Natural killer cell (primary cell): ENCODE measurements at regions not wholly inside any gene's neighbourhood (a gene's known extent, or its start where the extent isn't known, plus 50 kb on each side); places are given as distances from the start of the nearest gene placed in this dataset.

Experiments used
- ATAC-seq, 3 donors: fragments of 150-1000 bp in 2 of 3; fragments of 200-7000 bp in 1 of 3; cut with Tn5 transposase; 1 replicate in 1 of 3; 2 replicates in 2 of 3; pipeline ENCODE4 v1.10.0; 2021; ENCODE audit warnings: mild to moderate bottlenecking in 2 of 3, moderate library complexity in 2 of 3
- DNase-seq, 2 donors: peaks; one replicate each; pipeline versions ENCODE4 v3.0.0 to v3.0.0-alpha.2; 2013 to 2021; ENCODE audit warnings: mixed read lengths in 1 of 2
- H3K27ac ChIP-seq: one replicate; pipeline ENCODE4 v1.5.1; 2013; ENCODE audit warnings: mild to moderate bottlenecking, low read length
- H3K27me3 ChIP-seq: one replicate; pipeline ENCODE4 v1.6.1; 2013; ENCODE audit warnings: low read length; ENCODE audit not compliant: control insufficient read depth, insufficient read depth
- H3K36me3 ChIP-seq: one replicate; pipeline ENCODE4 v1.6.1; 2013; ENCODE audit warnings: low read length; ENCODE audit not compliant: control insufficient read depth, insufficient read depth
- H3K4me1 ChIP-seq: one replicate; pipeline ENCODE4 v1.6.1; 2013; ENCODE audit warnings: low read length; ENCODE audit not compliant: control insufficient read depth, insufficient read depth
- H3K4me3 ChIP-seq: one replicate; pipeline ENCODE4 v1.5.1; 2013; ENCODE audit warnings: low read length
- H3K9me3 ChIP-seq: one replicate; pipeline ENCODE4 v1.6.1; 2013; ENCODE audit warnings: low read length; ENCODE audit not compliant: control insufficient read depth, insufficient read depth
- H3K27ac Mint-ChIP-seq, 2 donors: one replicate each; pipeline ENCODE4 v1.8.0; 2022; ENCODE audit warnings: mild to moderate bottlenecking in 2 of 2, mixed read lengths in 2 of 2, moderate library complexity in 1 of 2
- H3K27me3 Mint-ChIP-seq, 2 donors: one replicate each; pipeline ENCODE4 v1.8.0; 2022; ENCODE audit warnings: low read depth in 2 of 2, mixed read lengths in 2 of 2
- H3K36me3 Mint-ChIP-seq: one replicate; pipeline ENCODE4 v1.8.0; 2022; ENCODE audit warnings: mixed read lengths
- H3K4me1 Mint-ChIP-seq, 2 donors: one replicate each; pipeline ENCODE4 v1.8.0; 2022; ENCODE audit warnings: mixed read lengths in 2 of 2
- H3K4me3 Mint-ChIP-seq: one replicate; pipeline ENCODE4 v1.8.0; 2022; ENCODE audit warnings: mild to moderate bottlenecking, moderate library complexity, mixed read lengths
- H3K9me3 Mint-ChIP-seq, 2 donors: one replicate each; pipeline ENCODE4 v1.8.0; 2022; ENCODE audit warnings: mixed read lengths in 2 of 2
- WGBS: methylation state at CpG from one replicate; pipeline ENCODE4 v1.1.7; 2013; ENCODE audit warnings: missing lambda C conversion rate; ENCODE audit not compliant: insufficient coverage; 5-methylcytosine and 5-hydroxymethylcytosine counted together
- intact Hi-C: fragments of 100-400 bp; cut with micrococcal nuclease; formaldehyde crosslinking; loops from one replicate; pipeline ENCODE4 v1.14.2; 2022
- TF ChIP-seq, protein P1 (sequence below): fragments of 200-600 bp; IDR thresholded peaks from one replicate; pipeline ENCODE4 v1.8.0; 2022; ENCODE audit warnings: antibody characterized with exemption

DNA sequence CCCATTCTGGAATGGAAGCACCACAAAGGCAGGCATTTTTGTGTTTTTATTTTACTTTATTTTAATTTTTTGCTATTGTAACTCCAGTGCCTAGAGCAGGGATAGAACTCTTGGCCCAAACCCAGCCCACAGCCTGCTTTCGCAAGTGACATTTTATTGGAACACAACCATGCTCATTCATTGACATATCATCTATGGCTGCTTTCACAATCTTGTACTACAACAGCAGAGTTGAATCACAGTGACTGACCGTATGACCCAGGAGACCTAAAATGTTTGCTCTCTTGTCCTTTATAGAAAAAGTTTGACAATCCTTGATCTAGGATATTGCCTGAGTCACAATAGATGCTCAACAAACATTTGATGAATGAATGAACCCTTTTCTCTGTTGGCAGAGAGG, 83.9 kb upstream of the ATP1A1 start:
- DNase-seq = no peak
- H3K36me3 Mint-ChIP-seq = no peaks in the 10 kb centered on the region
- H3K27ac Mint-ChIP-seq = no peak overlapping the region
- no peaks in the 10 kb centered on the region for H3K9me3 Mint-ChIP-seq
- H3K4me1 Mint-ChIP-seq = peaks cover 15 to 19% of the 10 kb centered on the region in 2 donors
- H3K4me3 ChIP-seq = no peak overlapping the region
- H3K4me3 Mint-ChIP-seq = no peak overlapping the region
- peaks cover 0 to 3% of the 10 kb centered on the region in 2 donors for H3K27me3 Mint-ChIP-seq
- H3K27ac ChIP-seq = no peak overlapping the region
- peaks cover under 1% of the 10 kb centered on the region for H3K27me3 ChIP-seq
- H3K9me3 ChIP-seq = no peaks in the 10 kb centered on the region
- intact Hi-C loops = no loop called here
- no peaks in the 10 kb centered on the region for H3K36me3 ChIP-seq
- H3K4me1 ChIP-seq = peaks cover 11% of the 10 kb centered on the region
- WGBS = 97% methylated on average over 2 of the region's 2 CpGs
- TF ChIP-seq, protein P1, sequence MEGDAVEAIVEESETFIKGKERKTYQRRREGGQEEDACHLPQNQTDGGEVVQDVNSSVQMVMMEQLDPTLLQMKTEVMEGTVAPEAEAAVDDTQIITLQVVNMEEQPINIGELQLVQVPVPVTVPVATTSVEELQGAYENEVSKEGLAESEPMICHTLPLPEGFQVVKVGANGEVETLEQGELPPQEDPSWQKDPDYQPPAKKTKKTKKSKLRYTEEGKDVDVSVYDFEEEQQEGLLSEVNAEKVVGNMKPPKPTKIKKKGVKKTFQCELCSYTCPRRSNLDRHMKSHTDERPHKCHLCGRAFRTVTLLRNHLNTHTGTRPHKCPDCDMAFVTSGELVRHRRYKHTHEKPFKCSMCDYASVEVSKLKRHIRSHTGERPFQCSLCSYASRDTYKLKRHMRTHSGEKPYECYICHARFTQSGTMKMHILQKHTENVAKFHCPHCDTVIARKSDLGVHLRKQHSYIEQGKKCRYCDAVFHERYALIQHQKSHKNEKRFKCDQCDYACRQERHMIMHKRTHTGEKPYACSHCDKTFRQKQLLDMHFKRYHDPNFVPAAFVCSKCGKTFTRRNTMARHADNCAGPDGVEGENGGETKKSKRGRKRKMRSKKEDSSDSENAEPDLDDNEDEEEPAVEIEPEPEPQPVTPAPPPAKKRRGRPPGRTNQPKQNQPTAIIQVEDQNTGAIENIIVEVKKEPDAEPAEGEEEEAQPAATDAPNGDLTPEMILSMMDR = no peak
- no peak for ATAC-seq

DNA sequence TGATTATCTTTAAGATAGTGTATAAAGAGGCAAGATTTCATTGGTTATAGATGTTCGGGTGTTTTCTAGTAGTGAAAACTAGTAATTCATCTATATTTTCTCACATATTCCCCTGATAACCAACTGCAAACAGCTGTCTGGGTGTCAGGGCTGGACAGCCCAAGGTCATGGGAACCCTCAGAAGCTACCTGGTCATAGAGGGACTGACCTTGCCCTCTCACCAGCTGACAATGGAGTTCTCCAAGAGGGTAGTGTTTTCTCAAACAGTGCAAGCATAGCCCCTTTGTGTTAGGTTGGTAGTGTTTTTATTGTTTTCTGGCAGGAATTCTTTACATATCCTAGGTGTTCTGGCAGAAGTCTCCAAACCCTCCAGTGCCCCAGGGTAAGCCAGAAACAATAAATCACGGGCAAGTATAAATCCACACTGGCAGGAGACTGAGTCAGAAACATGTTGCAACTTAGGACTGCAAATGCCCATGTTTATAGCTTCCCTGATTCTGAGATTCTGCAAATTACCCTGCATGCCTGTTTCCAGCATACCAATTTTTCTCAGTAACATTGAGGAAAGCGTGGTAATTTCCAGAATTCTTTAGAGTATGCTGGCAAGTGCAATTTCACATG, 82.8 kb upstream of the ATP1A1 start:
- TF ChIP-seq, protein P1 = no peak
- Histone ChIP-seq H3K36me3 (no peaks in the 10 kb centered on the region), H3K4me1 (peaks cover 11% of the 10 kb centered on the region), H3K27me3 (no peaks in the 10 kb centered on the region), H3K4me3 (no peak overlapping the region), H3K27ac (no peak overlapping the region), H3K9me3 (no peaks in the 10 kb centered on the region)
- no peaks in the 10 kb centered on the region for H3K9me3 Mint-ChIP-seq
- H3K27me3 Mint-ChIP-seq = no peaks in the 10 kb centered on the region
- no peak for DNase-seq
- no peak overlapping the region for H3K27ac Mint-ChIP-seq
- no peak overlapping the region for H3K4me3 Mint-ChIP-seq
- no peak for ATAC-seq
- intact Hi-C loops = no loop called here
- no peaks in the 10 kb centered on the region for H3K36me3 Mint-ChIP-seq
- H3K4me1 Mint-ChIP-seq = peaks cover 14 to 15% of the 10 kb centered on the region in 2 donors
- 82% methylated on average over 2 of the region's 3 CpGs for WGBS

DNA sequence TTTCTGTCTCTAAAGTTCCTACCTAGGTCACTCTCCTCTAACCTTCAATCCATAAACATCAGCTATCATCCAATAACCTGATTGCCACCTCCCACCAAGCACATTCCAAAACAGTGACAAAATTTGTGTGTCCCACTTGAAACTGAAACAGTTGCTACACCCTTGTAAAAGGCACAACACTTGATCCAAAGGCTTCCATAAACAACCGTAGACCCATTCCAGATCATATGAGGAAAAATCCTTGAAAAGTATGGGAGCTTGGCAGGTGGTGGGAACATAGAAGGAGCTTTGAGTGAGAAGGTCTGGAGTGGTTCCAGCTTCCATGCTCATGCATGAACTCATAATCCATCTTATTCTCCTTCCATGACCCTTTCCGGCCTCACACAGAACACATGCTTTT, 82.0 kb upstream of the ATP1A1 start:
- no peak overlapping the region for H3K27ac Mint-ChIP-seq
- Histone ChIP-seq H3K4me1 (peaks cover 7% of the 10 kb centered on the region), H3K4me3 (no peak overlapping the region), H3K27ac (no peak overlapping the region), H3K36me3 (no peaks in the 10 kb centered on the region), H3K27me3 (no peaks in the 10 kb centered on the region), H3K9me3 (no peaks in the 10 kb centered on the region)
- H3K9me3 Mint-ChIP-seq = no peaks in the 10 kb centered on the region
- H3K27me3 Mint-ChIP-seq = no peaks in the 10 kb centered on the region
- ATAC-seq (no peak), DNase-seq (no peak)
- peaks cover 10 to 11% of the 10 kb centered on the region in 2 donors for H3K4me1 Mint-ChIP-seq
- no peaks in the 10 kb centered on the region for H3K36me3 Mint-ChIP-seq
- no peak overlapping the region for H3K4me3 Mint-ChIP-seq
- intact Hi-C loops = no loop called here
- 91% methylated on average over 1 of the region's 2 CpGs for WGBS
- TF ChIP-seq, protein P1 = no peak
